Right lobe of liver (tissue), 4 donors: ENCODE measurements at regions not wholly inside any gene's neighbourhood (a gene's known extent, or its start where the extent isn't known, plus 50 kb on each side); places are given as distances from the start of the nearest gene placed in this dataset.

Source experiments
- CTCF ChIP-seq, 4 donors: fragments of 200-600 bp in 3 of 4; fragments of 450-650 bp in 1 of 4; IDR thresholded peaks; one replicate each; pipeline versions ENCODE4 v1.5.1 to v1.8.0; 2016 to 2022; ENCODE audit warnings: antibody characterized with exemption in 4 of 4, mild to moderate bottlenecking in 2 of 4
- POLR2A ChIP-seq: fragments of 450-650 bp; IDR thresholded peaks from one replicate; pipeline ENCODE4 v1.6.1; 2017; ENCODE audit warnings: antibody characterized with exemption, mild to moderate bottlenecking
- donor health status: DM: no; HTN: no; CAD: no.
- donor health status: DM: no; HTN: no; CAD: no.
- donor health status: DM: no; HTN: yes; CAD: no.

- no peak for TF ChIP-seq CTCF (IDR thresholded peaks at IDR 0.05)
- TF ChIP-seq POLR2A = no peak
Measured at GRCh38 chr15:69724333-69724732, 271.7 kb downstream of the RPLP1 start.
